A549 (cell line): ENCODE measurements at regions not wholly inside any gene's neighbourhood (a gene's known extent, or its start where the extent isn't known, plus 50 kb on each side); places are given as distances from the start of the nearest gene placed in this dataset.

Source experiments
- ATAC-seq, 2 experiments: fragments of 200-7000 bp in 1 of 2; fragments of >200 bp in 1 of 2; cut with Nextera tagmentation in 1 of 2; cut with Tn5 transposase in 1 of 2; 3 replicates each; pipeline versions ENCODE4 v1.8.0 to v1.9.1; 2018 to 2020; ENCODE audit warnings: mild to moderate bottlenecking in 1 of 2, moderate library complexity in 1 of 2
- CTCF ChIA-PET: fragments of 300-600 bp; sonication (Branson Sonifier 250); formaldehyde crosslinking; extraction: SDS; loops from one replicate; lab custom pipeline; 2021; ENCODE audit warnings: antibody characterized with exemption, inconsistent platforms; lab: Yijun Ruan, JAX
- POLR2A ChIA-PET: fragments of 350-600 bp; formaldehyde crosslinking; extraction: SDS; loops from one replicate; lab custom pipeline; 2021; ENCODE audit warnings: antibody characterized with exemption, inconsistent platforms; lab: Yijun Ruan, JAX
- DNase-seq, 2 experiments: peaks; one replicate each; pipeline versions ENCODE4 v3.0.0 to v3.0.0-alpha.2; 2011 to 2016; ENCODE audit warnings: low read depth in 1 of 2, low spot score in 1 of 2
- FAIRE-seq: peaks from 2 replicates; lab custom pipeline; 2011; peaks lifted over from hg19 to GRCh38; lab: Jason Lieb, UNC
- H3K27ac ChIP-seq, 2 experiments: fragments of >200 bp; sonication (Bioruptor Twin); formaldehyde crosslinking; 3 replicates each; pipeline ENCODE4 v1.5.1; 2016 to 2017
- H3K4me1 ChIP-seq: fragments of >200 bp; sonication (Bioruptor Twin); formaldehyde crosslinking; 3 replicates; pipeline ENCODE4 v1.6.1; 2016
- H3K4me2 ChIP-seq: fragments of >200 bp; sonication (Bioruptor Twin); formaldehyde crosslinking; 3 replicates; pipeline ENCODE4 v1.6.1; 2016
- H3K4me3 ChIP-seq: fragments of >200 bp; sonication (Bioruptor Twin); formaldehyde crosslinking; 3 replicates; pipeline ENCODE4 v1.5.1; 2016
- H3K9me3 ChIP-seq: fragments of >200 bp; sonication (Bioruptor Twin); formaldehyde crosslinking; 3 replicates; pipeline ENCODE4 v1.6.1; 2016
- CBX2 ChIP-seq: fragments of 200-600 bp; sonication (generic); IDR thresholded peaks from 2 replicates; pipeline ENCODE4 v1.6.1; 2016; ENCODE audit warnings: low read depth, mild to moderate bottlenecking, borderline replicate concordance
- EHMT2 ChIP-seq: fragments of 200-600 bp; sonication (generic); IDR thresholded peaks from 2 replicates; pipeline ENCODE4 v1.6.1; 2016; ENCODE audit warnings: antibody characterized with exemption, low read depth, mild to moderate bottlenecking, moderate library complexity
- HOXB13 ChIP-seq: fragments of 250-450 bp; sonication (Bioruptor Pico); IDR thresholded peaks from 2 replicates; pipeline ENCODE4 v1.5.0; 2020; ENCODE audit warnings: low read depth, mild to moderate bottlenecking, moderate library complexity
- KDM1A ChIP-seq: fragments of 200-600 bp; sonication (generic); IDR thresholded peaks from 2 replicates; pipeline ENCODE4 v1.6.1; 2016; ENCODE audit warnings: low read depth, mild to moderate bottlenecking
- POLR2AphosphoS2 ChIP-seq: conservative IDR thresholded peaks from 2 replicates; pipeline ENCODE4 v1.6.1; 2012; ENCODE audit warnings: low read length, improper control_type of control experiment, inconsistent platforms
- RFX5 ChIP-seq: fragments of 450-650 bp; IDR thresholded peaks from 2 replicates; pipeline ENCODE4 v1.7.1; 2014; ENCODE audit warnings: antibody characterized with exemption, mild to moderate bottlenecking, moderate library complexity
- SMC3 ChIP-seq: fragments of >200 bp; sonication (Bioruptor Twin); formaldehyde crosslinking; IDR thresholded peaks from 3 replicates; pipeline ENCODE4 v1.6.1; 2018; ENCODE audit warnings: inconsistent platforms
- TP53 ChIP-seq: fragments of 250-450 bp; sonication (Bioruptor Pico); IDR thresholded peaks from 2 replicates; pipeline ENCODE4 v1.5.0; 2021; ENCODE audit warnings: mild to moderate bottlenecking, moderate library complexity
- ZNF302 ChIP-seq: fragments of 250-450 bp; sonication (Bioruptor Pico); IDR thresholded peaks from 2 replicates; pipeline ENCODE4 v1.9.0; 2021; ENCODE audit warnings: inconsistent platforms, mild to moderate bottlenecking, moderate library complexity
- ZSCAN20 ChIP-seq: fragments of 250-450 bp; sonication (Bioruptor Pico); IDR thresholded peaks from 2 replicates; pipeline ENCODE4 v1.8.0; 2022; ENCODE audit warnings: mild to moderate bottlenecking, moderate library complexity
- WGBS: methylation state at CpG from one replicate; pipeline ENCODE4 v1.1.6; 2017; ENCODE audit errors: missing lambda C conversion rate; 5-methylcytosine and 5-hydroxymethylcytosine counted together
- TF ChIP-seq, protein P1 (sequence below): fragments of 150-350 bp; IDR thresholded peaks from 2 replicates; pipeline ENCODE4 v1.6.1; 2014; ENCODE audit warnings: low read depth, mild to moderate bottlenecking, low read length
- TF ChIP-seq, protein P2 (sequence below): fragments of >200 bp; sonication (Bioruptor Twin); formaldehyde crosslinking; IDR thresholded peaks from 2 replicates; pipeline ENCODE4 v1.6.1; 2016
- TF ChIP-seq, protein P3 (sequence below): fragments of 250-450 bp; sonication (Bioruptor Pico); IDR thresholded peaks from 2 replicates; pipeline ENCODE4 v1.5.0; 2021; ENCODE audit warnings: mild to moderate bottlenecking, moderate library complexity, borderline replicate concordance
- TF ChIP-seq, protein P4 (sequence below): fragments of 200-600 bp; sonication (generic); IDR thresholded peaks from 2 replicates; pipeline ENCODE4 v1.6.1; 2016; ENCODE audit warnings: antibody characterized with exemption, mild to moderate bottlenecking, moderate library complexity

DNA sequence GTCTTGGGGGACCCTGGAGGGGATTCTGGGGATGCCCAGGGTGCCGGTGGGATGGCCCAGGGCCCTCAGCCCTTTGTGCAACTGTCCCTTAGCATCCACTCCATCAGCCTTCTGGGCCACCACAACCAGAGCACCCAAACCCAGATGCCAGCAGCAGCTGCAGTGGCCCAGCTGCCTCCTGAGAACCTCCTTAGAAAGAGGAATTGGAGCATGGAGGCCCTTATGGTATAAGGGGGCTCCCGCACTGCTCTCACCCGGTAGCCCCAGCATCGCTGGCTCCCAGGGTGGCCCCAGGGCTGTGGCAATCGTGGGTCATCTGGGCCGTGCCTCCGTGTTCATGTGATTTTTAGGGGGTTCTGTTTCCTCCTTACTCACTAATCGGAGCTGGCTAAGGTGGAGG, 463.3 kb downstream of the ICE1 start:
- no peak overlapping the region for H3K4me3 ChIP-seq
- no peak overlapping the region for H3K27ac ChIP-seq
- CTCF ChIA-PET: interaction anchor here (0.9 to 2.9 kb wide), 4 partner anchors 16 to 846 kb away, joined by 3 to 17 read pairs (median 4); no protein-coding TSS in a partner anchor
- no peak for DNase-seq
- POLR2A ChIA-PET: no interaction called here
- TF ChIP-seq ZSCAN20 (CRISPR knock-in tag) (no peak), HOXB13 (CRISPR knock-in tag) (no peak)
- TF ChIP-seq, protein P1, sequence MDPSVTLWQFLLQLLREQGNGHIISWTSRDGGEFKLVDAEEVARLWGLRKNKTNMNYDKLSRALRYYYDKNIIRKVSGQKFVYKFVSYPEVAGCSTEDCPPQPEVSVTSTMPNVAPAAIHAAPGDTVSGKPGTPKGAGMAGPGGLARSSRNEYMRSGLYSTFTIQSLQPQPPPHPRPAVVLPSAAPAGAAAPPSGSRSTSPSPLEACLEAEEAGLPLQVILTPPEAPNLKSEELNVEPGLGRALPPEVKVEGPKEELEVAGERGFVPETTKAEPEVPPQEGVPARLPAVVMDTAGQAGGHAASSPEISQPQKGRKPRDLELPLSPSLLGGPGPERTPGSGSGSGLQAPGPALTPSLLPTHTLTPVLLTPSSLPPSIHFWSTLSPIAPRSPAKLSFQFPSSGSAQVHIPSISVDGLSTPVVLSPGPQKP: no peak
- H3K4me1 ChIP-seq: peaks cover 5% of the 10 kb centered on the region; the same call in 1 of the 3 replicates
- no peak for FAIRE-seq
- no peak for ATAC-seq
- H3K4me2 ChIP-seq: no peak overlapping the region
- 36% methylated on average over 4 of the region's 8 CpGs for WGBS
- H3K9me3 ChIP-seq: no peaks in the 10 kb centered on the region; the same call in 2 of the 3 replicates

DNA sequence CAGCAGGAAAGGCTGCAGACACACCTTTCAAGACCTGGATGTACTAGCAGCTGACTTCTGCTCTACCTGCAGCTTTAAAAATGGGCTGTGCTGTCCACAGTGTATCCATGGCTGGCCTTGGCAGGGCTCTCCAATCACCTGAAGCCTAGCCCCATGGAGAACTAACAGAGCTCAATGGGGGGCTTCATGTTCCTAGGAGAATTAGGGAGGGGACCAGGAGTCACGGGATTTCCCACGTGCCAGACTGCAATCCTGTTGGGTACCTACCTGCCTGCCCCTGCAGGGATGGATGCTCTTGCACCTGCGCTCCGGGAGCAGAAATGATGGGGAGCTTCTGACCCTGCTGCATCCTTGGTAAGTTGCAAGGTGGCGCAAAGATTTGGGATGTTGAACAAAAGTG, 462.1 kb downstream of the ICE1 start:
- CTCF ChIA-PET: interaction anchor here (1.5 kb wide), 1 partner anchor 118 kb away, joined by 3 read pairs; no protein-coding TSS in a partner anchor
- ATAC-seq (no peak), DNase-seq (no peak)
- no peak overlapping the region for H3K4me2 ChIP-seq
- H3K27ac ChIP-seq: no peak overlapping the region
- WGBS: 47% methylated on average over 5 of the region's 5 CpGs
- H3K4me1 ChIP-seq: peaks cover 5% of the 10 kb centered on the region; the same call in 1 of the 3 replicates
- TF ChIP-seq, protein P2, sequence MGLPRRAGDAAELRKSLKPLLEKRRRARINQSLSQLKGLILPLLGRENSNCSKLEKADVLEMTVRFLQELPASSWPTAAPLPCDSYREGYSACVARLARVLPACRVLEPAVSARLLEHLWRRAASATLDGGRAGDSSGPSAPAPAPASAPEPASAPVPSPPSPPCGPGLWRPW: no peak
- TF ChIP-seq EHMT2: no peak
- no peak for TF ChIP-seq ZNF302 (CRISPR knock-in tag)
- no peak for TF ChIP-seq RFX5
- TF ChIP-seq SMC3: no peak
- TF ChIP-seq, all 56 proteins: peak for 0
- Histone ChIP-seq H3K9me3 (no peaks in the 10 kb centered on the region), H3K4me3 (no peak overlapping the region)
- FAIRE-seq: no peak
- POLR2A ChIA-PET: no interaction called here

DNA sequence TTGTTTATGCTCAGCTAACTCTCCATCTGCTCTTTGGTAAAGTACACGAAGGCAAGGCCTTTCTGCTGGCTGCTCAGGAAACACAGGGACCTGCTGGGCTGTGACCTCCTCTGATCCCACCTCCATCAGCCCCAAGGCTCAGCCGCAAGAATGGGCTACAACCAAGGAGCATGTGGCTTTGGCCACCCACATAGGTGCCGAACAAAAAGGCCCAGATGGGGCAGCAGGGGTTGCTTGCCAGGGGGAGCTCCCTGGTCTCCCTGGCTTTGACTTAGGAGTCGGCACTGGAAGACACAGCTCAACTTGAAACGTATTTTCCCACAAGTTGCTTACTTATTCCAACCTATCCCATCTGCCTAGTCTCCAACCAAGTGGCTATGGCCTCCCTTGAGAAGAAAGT, 461.1 kb downstream of the ICE1 start:
- CTCF ChIA-PET: interaction anchor here (0.8 kb wide), 1 partner anchor 23 kb away, joined by 3 read pairs; no protein-coding TSS in a partner anchor
- no peak for FAIRE-seq

More for the DNA sequence above, 461.1 kb downstream of the ICE1 start:
- no peak overlapping the region for H3K4me3 ChIP-seq
- no peak overlapping the region for H3K27ac ChIP-seq
- no peaks in the 10 kb centered on the region for H3K9me3 ChIP-seq
- POLR2A ChIA-PET: no interaction called here
- ATAC-seq (no peak), DNase-seq (no peak)
- H3K4me1 ChIP-seq: peaks cover 5% of the 10 kb centered on the region; the same call in 1 of the 3 replicates
- TF ChIP-seq SMC3 (no peak), POLR2AphosphoS2 (no peak), CBX2 (no peak), KDM1A (no peak), TP53 (CRISPR knock-in tag) (no peak)
- TF ChIP-seq, protein P3, sequence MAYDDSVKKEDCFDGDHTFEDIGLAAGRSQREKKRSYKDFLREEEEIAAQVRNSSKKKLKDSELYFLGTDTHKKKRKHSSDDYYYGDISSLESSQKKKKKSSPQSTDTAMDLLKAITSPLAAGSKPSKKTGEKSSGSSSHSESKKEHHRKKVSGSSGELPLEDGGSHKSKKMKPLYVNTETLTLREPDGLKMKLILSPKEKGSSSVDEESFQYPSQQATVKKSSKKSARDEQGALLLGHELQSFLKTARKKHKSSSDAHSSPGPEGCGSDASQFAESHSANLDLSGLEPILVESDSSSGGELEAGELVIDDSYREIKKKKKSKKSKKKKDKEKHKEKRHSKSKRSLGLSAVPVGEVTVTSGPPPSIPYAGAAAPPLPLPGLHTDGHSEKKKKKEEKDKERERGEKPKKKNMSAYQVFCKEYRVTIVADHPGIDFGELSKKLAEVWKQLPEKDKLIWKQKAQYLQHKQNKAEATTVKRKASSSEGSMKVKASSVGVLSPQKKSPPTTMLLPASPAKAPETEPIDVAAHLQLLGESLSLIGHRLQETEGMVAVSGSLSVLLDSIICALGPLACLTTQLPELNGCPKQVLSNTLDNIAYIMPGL: no peak
- TF ChIP-seq, protein P4, sequence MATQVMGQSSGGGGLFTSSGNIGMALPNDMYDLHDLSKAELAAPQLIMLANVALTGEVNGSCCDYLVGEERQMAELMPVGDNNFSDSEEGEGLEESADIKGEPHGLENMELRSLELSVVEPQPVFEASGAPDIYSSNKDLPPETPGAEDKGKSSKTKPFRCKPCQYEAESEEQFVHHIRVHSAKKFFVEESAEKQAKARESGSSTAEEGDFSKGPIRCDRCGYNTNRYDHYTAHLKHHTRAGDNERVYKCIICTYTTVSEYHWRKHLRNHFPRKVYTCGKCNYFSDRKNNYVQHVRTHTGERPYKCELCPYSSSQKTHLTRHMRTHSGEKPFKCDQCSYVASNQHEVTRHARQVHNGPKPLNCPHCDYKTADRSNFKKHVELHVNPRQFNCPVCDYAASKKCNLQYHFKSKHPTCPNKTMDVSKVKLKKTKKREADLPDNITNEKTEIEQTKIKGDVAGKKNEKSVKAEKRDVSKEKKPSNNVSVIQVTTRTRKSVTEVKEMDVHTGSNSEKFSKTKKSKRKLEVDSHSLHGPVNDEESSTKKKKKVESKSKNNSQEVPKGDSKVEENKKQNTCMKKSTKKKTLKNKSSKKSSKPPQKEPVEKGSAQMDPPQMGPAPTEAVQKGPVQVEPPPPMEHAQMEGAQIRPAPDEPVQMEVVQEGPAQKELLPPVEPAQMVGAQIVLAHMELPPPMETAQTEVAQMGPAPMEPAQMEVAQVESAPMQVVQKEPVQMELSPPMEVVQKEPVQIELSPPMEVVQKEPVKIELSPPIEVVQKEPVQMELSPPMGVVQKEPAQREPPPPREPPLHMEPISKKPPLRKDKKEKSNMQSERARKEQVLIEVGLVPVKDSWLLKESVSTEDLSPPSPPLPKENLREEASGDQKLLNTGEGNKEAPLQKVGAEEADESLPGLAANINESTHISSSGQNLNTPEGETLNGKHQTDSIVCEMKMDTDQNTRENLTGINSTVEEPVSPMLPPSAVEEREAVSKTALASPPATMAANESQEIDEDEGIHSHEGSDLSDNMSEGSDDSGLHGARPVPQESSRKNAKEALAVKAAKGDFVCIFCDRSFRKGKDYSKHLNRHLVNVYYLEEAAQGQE: no peak
- TF ChIP-seq, all 56 proteins: peak for 0
- 23% methylated on average over 5 of the region's 5 CpGs for WGBS
- H3K4me2 ChIP-seq: no peak overlapping the region
